Ishikawa (cell line): ENCODE measurements at regions not wholly inside any gene's neighbourhood (a gene's known extent, or its start where the extent isn't known, plus 50 kb on each side); places are given as distances from the start of the nearest gene placed in this dataset.

Experiments used
- FOXM1 ChIP-seq: IDR thresholded peaks from 2 replicates; pipeline ENCODE4 v1.6.1; 2012; ENCODE audit warnings: low read depth, borderline replicate concordance
- YY1 ChIP-seq: IDR thresholded peaks from 2 replicates; pipeline ENCODE4 v1.6.1; 2012; ENCODE audit warnings: low read depth
- TF ChIP-seq, protein P1 (sequence below): IDR thresholded peaks from 2 replicates; pipeline ENCODE4 v1.6.1; 2012
- TF ChIP-seq, protein P2 (sequence below): IDR thresholded peaks from 2 replicates; pipeline ENCODE4 v1.6.1; 2012; ENCODE audit warnings: low read depth, mild to moderate bottlenecking

DNA sequence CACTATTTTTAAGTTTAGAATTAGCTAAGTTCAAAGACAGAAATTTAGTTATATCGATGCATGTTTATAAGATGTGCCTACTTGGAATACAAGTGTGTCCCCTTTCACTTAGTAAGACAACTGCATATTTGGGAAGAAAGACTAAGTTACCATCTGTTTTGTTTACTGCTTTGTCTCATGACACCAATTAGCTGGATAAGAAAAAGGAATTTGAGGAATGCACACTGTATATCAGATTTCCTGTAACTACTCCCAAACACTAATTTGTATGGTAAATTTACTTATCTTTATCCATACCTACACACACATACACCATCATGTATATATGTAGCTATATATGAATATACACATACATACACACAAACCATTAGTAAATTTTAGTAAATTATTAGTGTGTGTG lies 1442.8 kb upstream of the IGFBP7 start:
- TF ChIP-seq FOXM1 (no peak), YY1 (no peak)
- TF ChIP-seq, protein P1, sequence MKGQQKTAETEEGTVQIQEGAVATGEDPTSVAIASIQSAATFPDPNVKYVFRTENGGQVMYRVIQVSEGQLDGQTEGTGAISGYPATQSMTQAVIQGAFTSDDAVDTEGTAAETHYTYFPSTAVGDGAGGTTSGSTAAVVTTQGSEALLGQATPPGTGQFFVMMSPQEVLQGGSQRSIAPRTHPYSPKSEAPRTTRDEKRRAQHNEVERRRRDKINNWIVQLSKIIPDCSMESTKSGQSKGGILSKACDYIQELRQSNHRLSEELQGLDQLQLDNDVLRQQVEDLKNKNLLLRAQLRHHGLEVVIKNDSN, result no peak
- TF ChIP-seq, protein P2, sequence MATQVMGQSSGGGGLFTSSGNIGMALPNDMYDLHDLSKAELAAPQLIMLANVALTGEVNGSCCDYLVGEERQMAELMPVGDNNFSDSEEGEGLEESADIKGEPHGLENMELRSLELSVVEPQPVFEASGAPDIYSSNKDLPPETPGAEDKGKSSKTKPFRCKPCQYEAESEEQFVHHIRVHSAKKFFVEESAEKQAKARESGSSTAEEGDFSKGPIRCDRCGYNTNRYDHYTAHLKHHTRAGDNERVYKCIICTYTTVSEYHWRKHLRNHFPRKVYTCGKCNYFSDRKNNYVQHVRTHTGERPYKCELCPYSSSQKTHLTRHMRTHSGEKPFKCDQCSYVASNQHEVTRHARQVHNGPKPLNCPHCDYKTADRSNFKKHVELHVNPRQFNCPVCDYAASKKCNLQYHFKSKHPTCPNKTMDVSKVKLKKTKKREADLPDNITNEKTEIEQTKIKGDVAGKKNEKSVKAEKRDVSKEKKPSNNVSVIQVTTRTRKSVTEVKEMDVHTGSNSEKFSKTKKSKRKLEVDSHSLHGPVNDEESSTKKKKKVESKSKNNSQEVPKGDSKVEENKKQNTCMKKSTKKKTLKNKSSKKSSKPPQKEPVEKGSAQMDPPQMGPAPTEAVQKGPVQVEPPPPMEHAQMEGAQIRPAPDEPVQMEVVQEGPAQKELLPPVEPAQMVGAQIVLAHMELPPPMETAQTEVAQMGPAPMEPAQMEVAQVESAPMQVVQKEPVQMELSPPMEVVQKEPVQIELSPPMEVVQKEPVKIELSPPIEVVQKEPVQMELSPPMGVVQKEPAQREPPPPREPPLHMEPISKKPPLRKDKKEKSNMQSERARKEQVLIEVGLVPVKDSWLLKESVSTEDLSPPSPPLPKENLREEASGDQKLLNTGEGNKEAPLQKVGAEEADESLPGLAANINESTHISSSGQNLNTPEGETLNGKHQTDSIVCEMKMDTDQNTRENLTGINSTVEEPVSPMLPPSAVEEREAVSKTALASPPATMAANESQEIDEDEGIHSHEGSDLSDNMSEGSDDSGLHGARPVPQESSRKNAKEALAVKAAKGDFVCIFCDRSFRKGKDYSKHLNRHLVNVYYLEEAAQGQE, result no peak
